Globus pallidus (tissue), 1 donor: ENCODE measurements at regions not wholly inside any gene's neighbourhood (a gene's known extent, or its start where the extent isn't known, plus 50 kb on each side); places are given as distances from the start of the nearest gene placed in this dataset.

Source experiments
- DNase-seq: peaks from one replicate; pipeline ENCODE4 v3.0.0-alpha.2; 2015; ENCODE audit warnings: low spot score

GRCh38 chr18:25962919-25963318, 127.5 kb downstream of the SS18 start:
- DNase-seq = no peak

DNA sequence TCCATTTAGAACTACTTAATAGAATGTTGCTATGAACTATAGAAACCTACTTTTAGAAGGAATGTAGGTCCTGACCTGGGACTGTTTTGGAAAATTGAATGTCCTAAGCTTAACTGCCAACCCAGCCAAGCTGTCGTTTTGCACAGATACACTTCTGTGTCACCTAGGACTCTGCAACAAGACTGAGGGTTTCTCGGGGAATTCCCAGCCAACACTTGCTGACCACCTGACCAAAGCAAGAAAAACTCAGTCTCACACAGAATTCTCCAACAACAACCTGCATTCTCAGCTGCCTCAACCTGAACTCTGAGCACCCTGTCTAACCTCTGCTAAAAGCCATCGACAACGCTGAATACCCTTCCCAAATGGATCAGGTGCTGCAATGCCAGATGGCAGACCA, 128.2 kb downstream of the SS18 start:
- DNase-seq = no peak

DNA sequence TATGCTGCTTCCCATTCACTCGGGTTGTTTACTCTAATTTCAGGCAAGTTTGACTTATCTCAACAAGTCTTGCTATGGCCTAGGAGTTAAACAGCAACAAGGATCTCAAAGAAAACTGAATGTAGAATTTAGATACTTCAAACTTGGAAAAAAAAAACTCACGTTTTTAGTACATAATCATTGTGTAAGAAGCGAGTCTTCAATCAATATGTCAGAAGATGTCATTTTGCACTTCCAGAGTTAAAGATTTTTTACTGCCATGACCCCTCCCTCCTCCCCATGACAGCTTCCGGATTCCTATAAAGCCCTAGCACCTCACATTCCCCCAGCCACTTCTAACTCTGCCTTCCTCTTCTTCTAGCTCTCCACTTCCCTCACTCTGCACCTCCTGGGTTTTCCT, 133.4 kb downstream of the SS18 start:
- DNase-seq = no peak

GRCh38 chr18:25953111-25953510, 137.3 kb downstream of the SS18 start:
- DNase-seq = no peak

DNA sequence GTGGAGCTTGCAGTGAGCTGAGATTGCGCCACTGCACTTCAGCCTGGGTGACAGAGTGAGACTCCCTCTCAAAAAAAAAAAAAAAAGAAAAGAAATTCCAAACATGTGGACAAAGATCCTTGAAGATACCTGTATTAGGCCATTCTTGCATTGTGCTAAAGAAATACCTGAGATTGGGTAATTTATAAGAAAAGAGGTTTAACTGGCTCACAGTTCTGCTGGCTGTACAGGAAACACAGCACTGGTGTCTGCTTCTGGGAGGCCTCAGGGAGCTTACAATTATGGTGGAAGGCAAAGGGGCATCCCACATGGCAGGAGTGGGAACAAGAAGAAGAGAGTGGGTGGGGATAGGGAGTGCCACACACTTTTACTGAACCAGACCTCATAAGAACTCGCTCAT, 140.1 kb downstream of the SS18 start:
- no peak for DNase-seq

DNA sequence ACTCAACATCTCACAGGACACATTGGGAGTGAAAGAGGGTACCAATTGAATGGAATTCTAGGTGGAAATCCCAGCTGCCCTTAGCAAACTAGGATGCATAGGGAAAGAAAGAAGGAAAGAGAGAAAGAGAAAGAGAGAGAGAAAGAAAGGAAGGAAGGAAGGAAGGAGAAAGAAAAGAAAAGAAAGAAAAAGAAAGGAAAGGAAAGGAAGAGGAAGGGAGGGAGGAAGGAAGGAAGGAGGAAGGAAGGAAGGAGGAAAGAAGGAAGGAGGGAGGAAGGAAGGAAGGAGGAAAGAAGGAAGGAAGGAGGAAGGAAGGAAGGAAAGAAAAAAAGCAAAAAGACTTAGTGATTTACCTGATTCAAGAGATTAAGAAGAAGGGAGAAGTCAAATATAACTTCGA, 143.9 kb downstream of the SS18 start:
- DNase-seq = no peak

GRCh38 chr18:25935356-25935755, 155.1 kb downstream of the SS18 start:
- no peak for DNase-seq

- no peak for DNase-seq
Observed at GRCh38 chr18:25931126-25931525, 159.3 kb downstream of the SS18 start.

DNA sequence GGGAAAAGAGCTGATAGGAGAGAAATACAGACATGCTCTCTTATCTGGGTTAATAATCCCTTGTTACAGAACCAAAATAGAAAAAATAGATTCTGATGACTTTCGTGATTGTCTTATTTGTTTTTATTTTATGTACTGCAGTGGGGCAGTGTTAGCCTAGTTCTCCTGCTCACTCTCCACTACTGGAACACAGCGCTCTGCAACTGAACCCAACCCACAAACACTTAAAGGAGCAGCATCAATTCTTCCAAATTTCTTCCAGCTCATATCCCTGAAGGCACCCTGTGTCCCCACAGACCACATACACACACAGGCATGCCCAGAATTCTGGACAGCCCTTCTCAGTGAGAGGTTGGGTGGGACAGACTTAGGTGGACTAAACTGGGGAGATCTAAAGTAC, 160.6 kb downstream of the SS18 start:
- DNase-seq = no peak

GRCh38 chr18:25927830-25928229, 162.6 kb downstream of the SS18 start:
- no peak for DNase-seq

GRCh38 chr18:25923193-25923592, 167.2 kb downstream of the SS18 start:
- no peak for DNase-seq

GRCh38 chr18:25921677-25922421, 168.6 kb downstream of the SS18 start:
- DNase-seq = peak; percentile 6

DNA sequence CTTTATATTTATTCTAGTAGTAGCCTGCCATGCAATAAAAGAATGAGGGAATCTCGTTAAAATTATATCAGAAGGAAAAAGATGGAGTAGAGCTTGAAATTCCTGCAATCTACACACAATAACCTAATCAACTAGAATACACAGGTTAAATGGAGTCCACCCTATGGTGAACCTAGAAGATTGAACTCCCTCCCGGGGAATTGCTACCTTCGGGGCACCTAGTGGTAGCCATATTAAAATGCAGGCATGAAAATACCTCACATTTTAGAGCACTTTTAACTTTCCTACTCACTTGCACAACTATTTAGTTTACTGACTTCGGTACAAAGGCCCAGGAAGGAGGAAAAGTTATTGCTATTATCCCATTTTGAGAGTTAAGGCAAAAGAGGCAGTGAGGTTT, 174.5 kb downstream of the SS18 start:
- no peak for DNase-seq

DNA sequence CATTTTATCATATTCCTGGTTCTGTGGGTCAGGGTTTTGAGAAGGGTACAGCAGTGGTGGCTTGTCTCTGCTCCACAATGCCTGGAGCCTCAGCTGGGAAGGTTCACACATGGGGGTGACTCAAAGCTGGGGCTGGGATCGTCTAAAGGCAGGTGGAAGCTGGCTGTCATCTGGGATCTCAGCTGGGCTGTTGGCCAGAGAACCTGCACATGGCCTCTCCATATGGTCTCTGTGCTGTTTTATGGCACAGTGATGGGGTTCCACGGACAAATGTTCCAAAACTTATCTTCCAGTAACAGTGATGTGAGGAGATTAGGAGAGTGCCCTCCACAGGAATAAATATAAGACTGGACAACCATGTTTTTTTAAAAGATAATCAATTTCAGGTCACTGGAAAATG, 191.4 kb downstream of the SS18 start:
- no peak for DNase-seq

DNA sequence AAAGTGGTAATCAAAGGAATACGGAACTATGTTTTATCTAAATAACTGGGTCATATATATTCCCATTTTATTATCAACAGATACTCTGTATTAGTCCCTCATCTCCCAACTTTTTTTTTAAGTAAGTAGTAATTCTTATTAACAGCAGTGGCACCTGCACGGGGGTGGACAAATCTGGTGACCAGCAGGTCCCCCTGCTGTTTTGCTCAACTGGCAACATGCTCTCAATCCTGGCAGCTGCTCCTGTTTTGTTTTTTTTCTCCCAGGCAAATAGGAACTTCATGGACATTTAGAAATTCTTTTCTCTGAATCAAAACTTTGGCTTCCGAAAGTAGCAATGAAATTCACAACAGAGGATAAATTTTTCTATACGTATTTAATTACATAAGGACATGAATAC, 193.5 kb downstream of the SS18 start:
- no peak for DNase-seq

DNA sequence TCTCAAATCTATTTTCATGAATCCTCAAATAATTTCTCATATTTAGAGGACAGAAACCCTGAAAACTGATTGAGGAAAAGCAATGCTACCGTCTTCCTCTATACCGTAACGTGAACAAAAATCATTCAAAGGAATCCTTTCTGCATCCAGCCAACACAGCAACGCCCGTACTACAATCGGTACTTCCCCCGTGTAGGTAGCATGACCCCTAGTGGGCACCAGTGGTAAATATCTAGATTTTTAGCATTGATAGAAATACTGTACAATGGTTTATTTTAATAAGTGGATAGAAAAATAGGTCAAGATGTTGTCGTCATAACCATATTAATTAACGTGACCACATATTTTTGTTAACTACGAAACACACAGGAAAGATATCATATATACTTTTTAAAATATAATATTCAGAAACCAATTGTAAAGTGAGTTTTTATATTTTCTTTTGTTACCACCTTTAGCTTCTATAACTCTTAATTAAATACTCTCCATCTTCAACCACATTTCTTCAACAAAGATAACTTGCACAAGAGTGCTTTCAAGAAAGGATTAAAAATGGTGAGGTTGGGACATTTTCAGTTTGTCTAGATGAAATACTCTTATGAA, 194.1 kb downstream of the SS18 start:
- peak; percentile 2 for DNase-seq

GRCh38 chr18:25895518-25895917, 194.9 kb downstream of the SS18 start:
- DNase-seq = no peak

- no peak for DNase-seq
Observed at GRCh38 chr18:25886283-25886682, 204.1 kb downstream of the SS18 start.

DNA sequence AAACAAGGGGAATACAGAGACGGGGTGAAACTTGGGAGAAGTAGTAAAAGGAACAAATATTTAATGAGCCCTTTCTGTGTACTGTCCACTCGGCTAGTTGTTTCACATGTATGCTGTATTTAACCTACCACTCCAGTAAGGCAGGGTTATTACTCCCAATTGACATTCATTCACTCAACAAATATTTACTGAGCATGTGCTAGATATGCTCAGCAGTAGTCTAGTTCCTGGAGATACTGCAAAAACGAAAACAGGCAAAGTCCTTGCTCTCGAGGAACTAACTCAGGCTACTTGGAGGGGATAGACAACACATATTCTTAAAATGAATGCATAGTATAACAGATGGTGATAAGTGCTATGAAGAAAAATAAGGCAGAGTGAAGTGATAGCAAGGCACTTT, 207.3 kb downstream of the SS18 start:
- DNase-seq = no peak

GRCh38 chr18:25881149-25881548, 209.3 kb downstream of the SS18 start:
- no peak for DNase-seq

- no peak for DNase-seq
Observed at GRCh38 chr18:25880441-25880840, 210.0 kb downstream of the SS18 start.

DNA sequence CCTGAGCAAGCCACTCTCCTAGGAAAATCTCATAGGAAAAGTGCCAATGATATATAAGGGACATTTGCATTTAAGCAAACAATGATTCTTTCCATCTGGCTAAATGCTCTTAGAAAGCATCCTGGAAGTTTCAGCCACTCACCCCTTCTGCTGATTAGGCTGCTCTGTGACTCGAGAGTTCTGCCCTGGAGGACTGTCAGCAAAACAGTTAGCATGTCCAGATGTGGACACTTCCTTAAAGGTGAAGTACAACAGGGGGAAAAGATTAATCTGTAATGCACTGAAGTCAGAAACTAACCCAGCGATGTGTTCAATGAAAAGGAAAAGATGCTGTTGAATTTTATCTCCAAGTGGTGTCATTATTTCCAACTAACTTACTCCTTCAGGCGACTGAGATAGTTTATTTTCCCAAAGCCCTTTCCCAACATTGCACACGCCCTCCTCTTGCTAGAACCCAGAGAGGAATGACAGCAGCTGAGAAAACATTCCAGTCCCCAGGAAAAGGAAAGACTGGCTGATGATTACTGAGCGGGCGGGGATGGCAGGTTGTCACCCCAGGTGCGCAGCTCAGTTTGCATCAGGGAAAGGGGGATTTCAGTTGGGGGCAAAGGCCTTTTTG, 214.0 kb downstream of the SS18 start:
- no peak for DNase-seq

DNA sequence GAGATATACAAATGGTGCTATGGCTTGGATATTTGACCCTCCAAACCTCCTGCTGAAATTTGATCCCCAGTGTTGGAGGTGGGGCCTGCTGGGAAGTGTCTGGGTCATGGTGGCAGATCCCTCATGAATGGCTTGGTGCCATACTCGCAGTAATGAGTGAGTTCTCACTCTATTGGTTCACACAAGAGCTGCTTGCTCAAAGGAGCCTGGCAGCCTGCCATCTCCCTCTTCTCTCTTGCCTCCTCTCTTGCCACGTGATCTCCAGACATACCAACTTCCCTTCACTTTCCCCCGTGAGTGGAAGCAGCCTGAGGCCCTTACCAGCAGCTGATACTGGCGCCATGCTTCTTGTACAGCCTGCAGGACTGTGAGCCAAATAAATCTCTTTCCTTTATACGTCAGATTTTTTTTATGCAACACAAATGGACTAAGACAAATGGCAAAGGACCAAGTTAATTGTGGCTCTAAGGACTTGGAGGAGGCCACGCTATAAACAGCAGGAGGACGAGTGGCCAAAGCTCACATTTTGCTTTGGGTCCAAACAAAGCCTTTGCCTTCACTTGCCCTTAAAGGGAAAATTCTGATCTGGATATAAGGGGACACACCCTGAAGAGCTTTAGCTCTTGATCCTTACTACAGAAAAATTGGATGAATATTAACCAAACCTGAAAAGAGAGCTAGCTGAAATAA, 214.7 kb downstream of the SS18 start:
- DNase-seq = no peak
